K562 (cell line): ENCODE measurements at regions not wholly inside any gene's neighbourhood (a gene's known extent, or its start where the extent isn't known, plus 50 kb on each side); places are given as distances from the start of the nearest gene placed in this dataset.

ENCODE experiments used
- ATAC-seq: fragments of 200-7000 bp; cut with Tn5 transposase; 3 replicates; pipeline ENCODE4 v1.9.1; 2020; ENCODE audit warnings: moderate library complexity
- BruUV-seq: library from RNA; stranded (reverse); fragments of 400-500 nt; replicated peaks from 2 replicates; lab custom pipeline; 2021; lab: Mats Ljungman, UMichigan
- CTCF ChIA-PET: fragments of 300-600 bp; formaldehyde crosslinking; extraction: SDS; loops from one replicate; lab custom pipeline; 2021; ENCODE audit warnings: low intra/inter-chr PET ratio; lab: Yijun Ruan, JAX
- POLR2A ChIA-PET: fragments of 300-600, 350-650 bp; sonication (Branson Sonifier 250); formaldehyde crosslinking; extraction: SDS; loops from one replicate; lab custom pipeline; 2021; ENCODE audit warnings: antibody characterized with exemption, inconsistent platforms; lab: Yijun Ruan, JAX
- DNase-seq, 4 experiments: peaks; one replicate each; pipeline versions ENCODE4 v3.0.0 to v3.0.0-alpha.2; 2011 to 2018; ENCODE audit warnings: low spot score in 3 of 4, mixed read lengths in 3 of 4; ENCODE audit errors: extremely low read depth in 1 of 4
- FAIRE-seq: peaks from 2 replicates; lab custom pipeline; 2011; peaks lifted over from hg19 to GRCh38; lab: Jason Lieb, UNC
- H2AFZ ChIP-seq: 2 replicates; pipeline ENCODE4 v1.6.0; 2011; ENCODE audit warnings: low read depth, low read length, control low read depth, inconsistent platforms
- H3K27ac ChIP-seq: fragments of 200-600 bp; 3 replicates; pipeline ENCODE4 v1.8.0; 2011; ENCODE audit warnings: low read depth, mild to moderate bottlenecking, control low read depth, inconsistent platforms, low read length, moderate library complexity, mixed read lengths; ENCODE audit errors: extremely low read depth
- H3K27me3 ChIP-seq, 2 experiments: fragments of 300-600 bp in 1 of 2; 2 replicates in 1 of 2; 3 replicates in 1 of 2; pipeline versions ENCODE4 v1.6.0 to v1.8.0; 2011; ENCODE audit warnings: inconsistent platforms in 2 of 2, low read length in 2 of 2, mild to moderate bottlenecking in 1 of 2, mixed read lengths in 1 of 2, moderate library complexity in 1 of 2; ENCODE audit not compliant: control insufficient read depth in 2 of 2, insufficient read depth in 2 of 2
- H3K36me3 ChIP-seq: fragments of 300-600 bp; 3 replicates; pipeline ENCODE4 v1.8.0; 2011; ENCODE audit warnings: mild to moderate bottlenecking, low read length, inconsistent platforms; ENCODE audit not compliant: control insufficient read depth, insufficient read depth
- H3K4me1 ChIP-seq, 2 experiments: fragments of 200-600 bp in 1 of 2; replicated peaks in 1 of 2; 2 replicates in 1 of 2; 3 replicates in 1 of 2; pipeline versions ENCODE4 v1.5.1 to v1.8.0; 2011; ENCODE audit warnings: inconsistent platforms in 2 of 2, low read length in 2 of 2, mild to moderate bottlenecking in 1 of 2, mixed read lengths in 1 of 2, moderate library complexity in 1 of 2; ENCODE audit not compliant: control insufficient read depth in 2 of 2, insufficient read depth in 2 of 2
- H3K4me2 ChIP-seq: 2 replicates; pipeline ENCODE4 v1.6.1; 2011; ENCODE audit warnings: low read length, control low read depth, inconsistent platforms, mixed read lengths; ENCODE audit not compliant: insufficient read depth
- H3K4me3 ChIP-seq: fragments of 200-600 bp; sonication (generic), shearing (Covaris generic); 2 replicates; pipeline ENCODE4 v1.5.1; 2016; ENCODE audit warnings: control low read depth, inconsistent platforms
- H3K79me2 ChIP-seq: fragments of 200-600 bp; 3 replicates; pipeline ENCODE4 v1.8.0; 2011; ENCODE audit warnings: low read length, inconsistent platforms; ENCODE audit not compliant: control insufficient read depth, insufficient read depth
- H3K9ac ChIP-seq, 2 experiments: 2 replicates each; pipeline versions ENCODE4 v1.6.0 to v1.6.1; 2011; ENCODE audit warnings: low read depth in 2 of 2, low read length in 2 of 2, control low read depth in 1 of 2, inconsistent platforms in 1 of 2, mild to moderate bottlenecking in 1 of 2, mixed read lengths in 1 of 2; ENCODE audit not compliant: insufficient read depth in 1 of 2
- H3K9me1 ChIP-seq: one replicate; pipeline ENCODE4 v1.6.0; 2011; ENCODE audit warnings: inconsistent platforms, mild to moderate bottlenecking, low read length, moderate library complexity; ENCODE audit not compliant: control insufficient read depth, insufficient read depth
- H3K9me3 ChIP-seq: replicated peaks from 2 replicates; pipeline ENCODE4 v1.5.1; 2011; ENCODE audit warnings: low read depth, low read length, inconsistent platforms; ENCODE audit not compliant: control insufficient read depth, insufficient read depth
- H4K20me1 ChIP-seq: replicated peaks from 2 replicates; pipeline ENCODE4 v1.6.1; 2011; ENCODE audit warnings: low read length, inconsistent platforms, mixed read lengths; ENCODE audit not compliant: control insufficient read depth, insufficient read depth
- E2F3 ChIP-seq: fragments of 250-450 bp; sonication (Bioruptor Pico); IDR thresholded peaks from 2 replicates; pipeline ENCODE4 v1.4.0; 2020; ENCODE audit warnings: mild to moderate bottlenecking
- ESRRA ChIP-seq: fragments of 450-650 bp; IDR thresholded peaks from 2 replicates; pipeline ENCODE4 v1.6.1; 2014; ENCODE audit warnings: low read depth, mild to moderate bottlenecking, moderate library complexity, borderline replicate concordance
- FOS ChIP-seq: IDR thresholded peaks from 3 replicates; pipeline ENCODE4 v1.6.1; 2011; ENCODE audit not compliant: insufficient read length; ENCODE audit errors: extremely low read depth
- GATAD2A ChIP-seq: fragments of 450-650 bp; IDR thresholded peaks from 2 replicates; pipeline ENCODE4 v1.6.1; 2017
- HNRNPK ChIP-seq: fragments of 200-400 bp; formaldehyde crosslinking; IDR thresholded peaks from one replicate; pipeline ENCODE4 v1.6.1; 2018; ENCODE audit warnings: mild to moderate bottlenecking, low read depth, low read length; ENCODE audit not compliant: poor library complexity, severe bottlenecking
- HNRNPUL1 ChIP-seq: fragments of 200-400 bp; formaldehyde crosslinking; IDR thresholded peaks from 2 replicates; pipeline ENCODE4 v1.6.1; 2017; ENCODE audit warnings: low read length
- POLR2H ChIP-seq: IDR thresholded peaks from 2 replicates; pipeline ENCODE4 v1.6.1; 2016; ENCODE audit warnings: missing genetic modification characterization, low read depth, mild to moderate bottlenecking, control low read depth, missing compliant biosample characterization, moderate library complexity
- SLC30A9 ChIP-seq: fragments of 250-450 bp; sonication (Bioruptor Pico); IDR thresholded peaks from 2 replicates; pipeline ENCODE4 v1.8.0; 2022; ENCODE audit warnings: mild to moderate bottlenecking, moderate library complexity
- STAT5B ChIP-seq: fragments of 250-450 bp; sonication (Bioruptor Pico); IDR thresholded peaks from 2 replicates; pipeline ENCODE4 v1.8.0; 2021; ENCODE audit warnings: mild to moderate bottlenecking, inconsistent platforms
- ZNF224 ChIP-seq: sonication (generic); formaldehyde crosslinking; IDR thresholded peaks from 2 replicates; pipeline ENCODE4 v1.8.0; 2022; ENCODE audit warnings: mild to moderate bottlenecking, missing genetic modification reagents
- ZNF699 ChIP-seq: fragments of 250-450 bp; sonication (Bioruptor Pico); IDR thresholded peaks from 2 replicates; pipeline ENCODE4 v1.8.0; 2021; ENCODE audit warnings: mild to moderate bottlenecking, moderate library complexity; ENCODE audit not compliant: insufficient replicate concordance
- ZZZ3 ChIP-seq: fragments of 450-650 bp; IDR thresholded peaks from 2 replicates; pipeline ENCODE4 v1.6.1; 2016; ENCODE audit warnings: antibody characterized with exemption, mild to moderate bottlenecking, moderate library complexity
- WGBS: fragments of 100-300 bp; shearing (Covaris generic); methylation state at CpG from one replicate; pipeline ENCODE4 v1.1.6; 2016; ENCODE audit warnings: low coverage, mixed read lengths; ENCODE audit not compliant: insufficient coverage; ENCODE audit errors: missing lambda C conversion rate; 5-methylcytosine and 5-hydroxymethylcytosine counted together
- in situ Hi-C: fragments of 300-500 bp; cut with MboI; formaldehyde crosslinking; loops from 4 replicates; pipeline ENCODE4 v1.15.0; 2018; ENCODE audit warnings: inconsistent platforms, mixed read lengths
- intact Hi-C: fragments of 100-400 bp; cut with micrococcal nuclease; formaldehyde crosslinking; loops from 2 replicates; pipeline ENCODE4 v1.14.2; 2022
- TF ChIP-seq, protein P1 (sequence below): fragments of 450-650 bp; IDR thresholded peaks from 2 replicates; pipeline ENCODE4 v1.7.1; 2018; ENCODE audit warnings: mild to moderate bottlenecking, low read depth; ENCODE audit not compliant: partially characterized antibody
- TF ChIP-seq, protein P2 (sequence below): sonication (generic); formaldehyde crosslinking; IDR thresholded peaks from 2 replicates; pipeline ENCODE4 v1.5.0; 2020; ENCODE audit warnings: missing genetic modification reagents

- FAIRE-seq = no peak
- H3K9ac ChIP-seq = no peak overlapping the region
- in situ Hi-C loops = no loop called here
- ChIA-PET POLR2A (no interaction called here), CTCF (no interaction called here)
- no TSS peak for BruUV-seq
- H3K9me3 ChIP-seq = no peaks in the 10 kb centered on the region
- H3K79me2 ChIP-seq = no peaks in the 10 kb centered on the region
- no peak overlapping the region for H3K4me3 ChIP-seq
- H3K4me2 ChIP-seq = no peak overlapping the region
- no peaks in the 10 kb centered on the region for H3K9me1 ChIP-seq
- H2AFZ ChIP-seq = no peak overlapping the region
- H3K27ac ChIP-seq = no peak overlapping the region
- TF ChIP-seq ZNF224 (CRISPR knock-in tag) (no peak), HNRNPK (no peak), STAT5B (CRISPR knock-in tag) (no peak), E2F3 (no peak), ZZZ3 (no peak), ZNF699 (CRISPR knock-in tag) (no peak), HNRNPUL1 (no peak), FOS (no peak), GATAD2A (no peak), ESRRA (no peak), SLC30A9 (no peak), POLR2H (no peak)
- TF ChIP-seq, protein P1, sequence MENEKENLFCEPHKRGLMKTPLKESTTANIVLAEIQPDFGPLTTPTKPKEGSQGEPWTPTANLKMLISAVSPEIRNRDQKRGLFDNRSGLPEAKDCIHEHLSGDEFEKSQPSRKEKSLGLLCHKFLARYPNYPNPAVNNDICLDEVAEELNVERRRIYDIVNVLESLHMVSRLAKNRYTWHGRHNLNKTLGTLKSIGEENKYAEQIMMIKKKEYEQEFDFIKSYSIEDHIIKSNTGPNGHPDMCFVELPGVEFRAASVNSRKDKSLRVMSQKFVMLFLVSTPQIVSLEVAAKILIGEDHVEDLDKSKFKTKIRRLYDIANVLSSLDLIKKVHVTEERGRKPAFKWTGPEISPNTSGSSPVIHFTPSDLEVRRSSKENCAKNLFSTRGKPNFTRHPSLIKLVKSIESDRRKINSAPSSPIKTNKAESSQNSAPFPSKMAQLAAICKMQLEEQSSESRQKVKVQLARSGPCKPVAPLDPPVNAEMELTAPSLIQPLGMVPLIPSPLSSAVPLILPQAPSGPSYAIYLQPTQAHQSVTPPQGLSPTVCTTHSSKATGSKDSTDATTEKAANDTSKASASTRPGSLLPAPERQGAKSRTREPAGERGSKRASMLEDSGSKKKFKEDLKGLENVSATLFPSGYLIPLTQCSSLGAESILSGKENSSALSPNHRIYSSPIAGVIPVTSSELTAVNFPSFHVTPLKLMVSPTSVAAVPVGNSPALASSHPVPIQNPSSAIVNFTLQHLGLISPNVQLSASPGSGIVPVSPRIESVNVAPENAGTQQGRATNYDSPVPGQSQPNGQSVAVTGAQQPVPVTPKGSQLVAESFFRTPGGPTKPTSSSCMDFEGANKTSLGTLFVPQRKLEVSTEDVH = no peak
- TF ChIP-seq, protein P2, sequence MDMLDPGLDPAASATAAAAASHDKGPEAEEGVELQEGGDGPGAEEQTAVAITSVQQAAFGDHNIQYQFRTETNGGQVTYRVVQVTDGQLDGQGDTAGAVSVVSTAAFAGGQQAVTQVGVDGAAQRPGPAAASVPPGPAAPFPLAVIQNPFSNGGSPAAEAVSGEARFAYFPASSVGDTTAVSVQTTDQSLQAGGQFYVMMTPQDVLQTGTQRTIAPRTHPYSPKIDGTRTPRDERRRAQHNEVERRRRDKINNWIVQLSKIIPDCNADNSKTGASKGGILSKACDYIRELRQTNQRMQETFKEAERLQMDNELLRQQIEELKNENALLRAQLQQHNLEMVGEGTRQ = no peak
- no peak for DNase-seq
- H3K36me3 ChIP-seq = no peaks in the 10 kb centered on the region
- H3K4me1 ChIP-seq = no peaks in the 10 kb centered on the region
- H3K27me3 ChIP-seq = no peaks in the 10 kb centered on the region
- WGBS = under 1% methylated on average over 9 of the region's 9 CpGs
- ATAC-seq = no peak
- intact Hi-C loops = no loop called here
- H4K20me1 ChIP-seq = no peaks in the 10 kb centered on the region
Observed at GRCh38 chr2:6043238-6043637, 351.1 kb downstream of the SOX11 start.
